Gastrocnemius medialis (tissue), 4 donors: ENCODE measurements at regions not wholly inside any gene's neighbourhood (a gene's known extent, or its start where the extent isn't known, plus 50 kb on each side); places are given as distances from the start of the nearest gene placed in this dataset.

Source experiments
- CTCF ChIP-seq, 5 experiments: fragments of 450-650 bp in 3 of 5; fragments of 200-600 bp in 2 of 5; sonication (generic) in 2 of 5; IDR thresholded peaks in 4 of 5; conservative IDR thresholded peaks in 1 of 5; 1 replicate in 4 of 5; 2 replicates in 1 of 5; pipeline ENCODE4 v1.5.1; 2016 to 2019; ENCODE audit warnings: antibody characterized with exemption in 5 of 5, mild to moderate bottlenecking in 3 of 5, moderate library complexity in 3 of 5
- POLR2A ChIP-seq, 2 donors: fragments of 450-650 bp; IDR thresholded peaks; one replicate each; pipeline ENCODE4 v1.6.1; 2017; ENCODE audit warnings: antibody characterized with exemption in 2 of 2, mild to moderate bottlenecking in 2 of 2, moderate library complexity in 2 of 2

DNA sequence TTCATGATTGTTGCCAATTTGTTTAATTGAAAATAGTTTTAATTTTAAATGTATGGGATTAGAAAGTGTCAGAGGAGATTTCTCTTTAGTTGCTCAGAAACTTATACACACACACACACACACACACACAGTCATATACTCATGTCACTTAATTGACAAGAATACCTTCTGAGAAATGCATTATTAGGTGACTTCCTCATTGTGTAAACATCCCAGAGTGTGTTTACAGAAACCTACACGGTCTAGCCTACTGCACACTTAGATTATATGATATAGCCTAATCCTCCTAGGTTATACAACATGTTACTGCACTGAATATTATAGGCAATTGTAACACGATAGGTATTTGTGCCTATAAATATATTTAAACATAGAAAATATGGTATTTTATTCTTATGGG lies 1327.4 kb downstream of the FSTL5 start:
- TF ChIP-seq POLR2A (IDR thresholded peaks at IDR 0.05) (no peak), CTCF (IDR thresholded peaks at IDR 0.05 in 4 of 5, conservative IDR thresholded peaks at IDR 0.05 in 1 of 5) (no peak)
